Neutrophil (primary cell): ENCODE measurements at regions not wholly inside any gene's neighbourhood (a gene's known extent, or its start where the extent isn't known, plus 50 kb on each side); places are given as distances from the start of the nearest gene placed in this dataset.

ENCODE experiments used
- H3K27ac ChIP-seq: fragments of 200-600 bp; sonication (generic); 2 replicates; pipeline ENCODE4 v1.5.1; 2016; ENCODE audit warnings: mild to moderate bottlenecking, moderate library complexity
- H3K27me3 ChIP-seq: fragments of 200-600 bp; sonication (generic); 2 replicates; pipeline ENCODE4 v1.6.0; 2016; ENCODE audit warnings: mild to moderate bottlenecking
- H3K36me3 ChIP-seq: fragments of 200-600 bp; sonication (generic); 2 replicates; pipeline ENCODE4 v1.5.1; 2017
- H3K4me1 ChIP-seq, 2 experiments: fragments of 200-600 bp in 1 of 2; sonication (generic) in 1 of 2; 1 replicate in 1 of 2; 2 replicates in 1 of 2; pipeline versions ENCODE4 v1.5.1 to v1.6.1; 2013 to 2016; ENCODE audit warnings: low read depth in 1 of 2, low read length in 1 of 2, mild to moderate bottlenecking in 1 of 2, moderate library complexity in 1 of 2; ENCODE audit not compliant: control insufficient read depth in 1 of 2, insufficient read depth in 1 of 2
- H3K4me3 ChIP-seq, 2 experiments: fragments of 200-600 bp in 1 of 2; sonication (generic) in 1 of 2; 1 replicate in 1 of 2; 2 replicates in 1 of 2; pipeline ENCODE4 v1.5.1; 2013 to 2016; ENCODE audit warnings: low read depth in 1 of 2, low read length in 1 of 2, mild to moderate bottlenecking in 1 of 2, moderate library complexity in 1 of 2
- H3K9me3 ChIP-seq: fragments of 200-600 bp; sonication (generic); 2 replicates; pipeline ENCODE4 v1.5.1; 2016
- CTCF ChIP-seq: fragments of 200-600 bp; sonication (generic); IDR thresholded peaks from 2 replicates; pipeline ENCODE4 v1.5.1; 2016; ENCODE audit warnings: antibody characterized with exemption

- H3K9me3 ChIP-seq: no peaks in the 10 kb centered on the region
- H3K36me3 ChIP-seq: no peaks in the 10 kb centered on the region
- no peak overlapping the region for H3K4me3 ChIP-seq
- H3K27me3 ChIP-seq: no peaks in the 10 kb centered on the region
- H3K27ac ChIP-seq: no peak overlapping the region
- H3K4me1 ChIP-seq: no peaks in the 10 kb centered on the region
- no peak for TF ChIP-seq CTCF
Measured at GRCh38 chr10:62895063-62895462, 78.9 kb upstream of the EGR2 start.

- Histone ChIP-seq H3K36me3 (no peaks in the 10 kb centered on the region), H3K4me1 (no peaks in the 10 kb centered on the region), H3K4me3 (no peak overlapping the region), H3K27me3 (no peaks in the 10 kb centered on the region), H3K9me3 (no peaks in the 10 kb centered on the region), H3K27ac (no peak overlapping the region)
- no peak for TF ChIP-seq CTCF
Measured at GRCh38 chr10:62894156-62894555, 78.0 kb upstream of the EGR2 start.

DNA sequence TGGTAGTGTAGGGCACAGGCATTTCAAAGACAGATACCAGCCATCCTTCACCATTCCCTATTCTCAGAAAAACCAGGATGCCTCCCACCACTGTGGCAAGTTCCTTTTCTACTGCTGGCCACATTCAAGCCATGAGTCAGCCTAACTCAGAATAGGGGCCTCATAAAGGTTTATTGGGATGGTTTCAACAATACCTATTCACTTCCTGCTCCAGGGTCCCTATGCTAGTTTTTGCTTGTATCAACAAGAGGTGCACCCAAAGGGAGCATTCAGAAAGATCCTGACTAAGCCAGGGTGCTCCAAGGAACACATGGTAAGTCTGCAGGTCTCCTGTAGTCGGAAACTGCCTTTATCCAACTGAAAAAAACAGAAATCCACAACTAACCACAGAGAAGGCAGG lies 76.9 kb upstream of the EGR2 start:
- no peaks in the 10 kb centered on the region for H3K27me3 ChIP-seq
- H3K27ac ChIP-seq: no peak overlapping the region
- no peak for TF ChIP-seq CTCF
- H3K4me1 ChIP-seq: no peaks in the 10 kb centered on the region
- H3K4me3 ChIP-seq: no peak overlapping the region
- H3K9me3 ChIP-seq: no peaks in the 10 kb centered on the region
- no peaks in the 10 kb centered on the region for H3K36me3 ChIP-seq

DNA sequence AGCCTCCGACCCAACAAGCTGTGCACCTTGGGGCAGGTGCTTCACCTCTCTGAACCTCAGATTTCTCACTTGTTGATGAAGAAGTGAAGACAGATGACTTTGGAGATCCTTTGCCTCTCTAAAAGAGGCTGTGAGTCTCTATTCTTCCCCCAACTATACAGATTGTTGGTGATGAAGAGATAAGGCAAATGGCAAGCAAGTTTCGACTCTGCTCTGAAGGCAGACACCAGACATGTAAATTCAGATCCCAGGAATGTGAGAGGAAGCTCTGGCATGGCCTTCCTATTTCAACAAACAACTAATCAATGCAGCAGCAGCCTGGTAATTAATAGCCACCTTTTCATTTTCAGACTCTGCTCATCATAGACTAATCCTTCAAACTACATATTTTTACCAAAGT lies 74.2 kb upstream of the EGR2 start:
- no peaks in the 10 kb centered on the region for H3K4me1 ChIP-seq
- no peaks in the 10 kb centered on the region for H3K36me3 ChIP-seq
- H3K9me3 ChIP-seq: no peaks in the 10 kb centered on the region
- H3K4me3 ChIP-seq: no peak overlapping the region
- H3K27me3 ChIP-seq: peaks cover 3% of the 10 kb centered on the region
- H3K27ac ChIP-seq: no peak overlapping the region
- no peak for TF ChIP-seq CTCF

DNA sequence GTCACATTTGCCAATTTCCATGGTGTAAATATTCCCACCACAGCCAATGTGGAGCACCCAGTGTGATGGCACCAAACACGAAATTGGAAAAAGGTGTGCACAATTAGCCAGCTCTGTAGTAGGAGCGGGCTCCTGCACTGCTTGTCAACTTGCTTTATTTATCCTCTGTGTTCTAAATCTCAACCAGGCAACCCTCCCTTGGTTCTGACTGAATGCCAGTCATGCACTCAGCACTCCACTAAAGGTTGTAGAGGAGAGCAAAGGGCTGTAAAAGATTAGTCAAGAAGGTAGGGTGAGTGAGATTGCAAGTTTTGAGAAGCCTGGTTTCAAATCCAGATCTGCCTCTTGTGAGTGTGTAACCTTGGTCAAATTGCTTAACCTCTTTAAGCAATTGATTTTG lies 71.5 kb upstream of the EGR2 start:
- TF ChIP-seq CTCF: no peak
- Histone ChIP-seq H3K4me3 (no peak overlapping the region), H3K36me3 (no peaks in the 10 kb centered on the region)

More for the DNA sequence above, 71.5 kb upstream of the EGR2 start:
- H3K27ac ChIP-seq: no peak overlapping the region
- peaks cover 19% of the 10 kb centered on the region for H3K27me3 ChIP-seq
- H3K9me3 ChIP-seq: no peaks in the 10 kb centered on the region
- H3K4me1 ChIP-seq: no peaks in the 10 kb centered on the region
